Neural progenitor cell (in vitro differentiated cells): ENCODE measurements at regions not wholly inside any gene's neighbourhood (a gene's known extent, or its start where the extent isn't known, plus 50 kb on each side); places are given as distances from the start of the nearest gene placed in this dataset.

Experiments
- DNase-seq: peaks from one replicate; pipeline ENCODE4 v3.0.0-alpha.2; 2016; ENCODE audit warnings: low spot score
- H2AFZ ChIP-seq: fragments of 200-600 bp; sonication (generic); replicated peaks from 2 replicates; pipeline ENCODE4 v1.6.1; 2016; ENCODE audit warnings: antibody characterized with exemption
- H3F3A ChIP-seq: fragments of 200-600 bp; sonication (generic); 2 replicates; pipeline ENCODE4 v1.6.1; 2016; ENCODE audit warnings: antibody characterized with exemption, low read depth
- H3K27ac ChIP-seq: fragments of 200-600 bp; sonication (generic); 2 replicates; pipeline ENCODE4 v1.5.1; 2016; ENCODE audit warnings: mild to moderate bottlenecking
- H3K27me3 ChIP-seq: fragments of 200-600 bp; sonication (generic); 2 replicates; pipeline ENCODE4 v1.6.1; 2016; ENCODE audit warnings: mild to moderate bottlenecking, moderate library complexity
- H3K36me3 ChIP-seq: fragments of 200-600 bp; sonication (generic); 2 replicates; pipeline ENCODE4 v1.5.1; 2016
- H3K4me1 ChIP-seq: fragments of 200-600 bp; sonication (generic); 2 replicates; pipeline ENCODE4 v1.6.1; 2016; ENCODE audit warnings: mixed run types
- H3K4me2 ChIP-seq: fragments of 200-600 bp; sonication (generic); 2 replicates; pipeline ENCODE4 v1.6.1; 2016
- H3K4me3 ChIP-seq: fragments of 200-600 bp; sonication (generic); 2 replicates; pipeline ENCODE4 v1.5.1; 2016
- H3K79me2 ChIP-seq: fragments of 200-600 bp; sonication (generic); 2 replicates; pipeline ENCODE4 v1.6.1; 2016; ENCODE audit warnings: low read depth
- H3K9ac ChIP-seq: fragments of 200-600 bp; sonication (generic); 2 replicates; pipeline ENCODE4 v1.6.1; 2016
- H3K9me3 ChIP-seq: fragments of 200-600 bp; sonication (generic); 2 replicates; pipeline ENCODE4 v1.5.1; 2016; ENCODE audit warnings: low read depth
- H4K20me1 ChIP-seq: fragments of 200-600 bp; sonication (generic); 2 replicates; pipeline ENCODE4 v1.6.1; 2016; ENCODE audit warnings: low read depth
- H3K27ac Mint-ChIP-seq: 3 replicates; pipeline ENCODE4 v1.8.0; 2021; ENCODE audit warnings: mixed read lengths
- H3K27me3 Mint-ChIP-seq: 2 replicates; pipeline ENCODE4 v1.8.0; 2022; ENCODE audit warnings: low read depth, mild to moderate bottlenecking, inconsistent platforms, moderate library complexity, mixed read lengths; ENCODE audit not compliant: insufficient read depth
- H3K36me3 Mint-ChIP-seq: 3 replicates; pipeline ENCODE4 v1.8.0; 2021; ENCODE audit warnings: mixed read lengths
- H3K4me1 Mint-ChIP-seq: 3 replicates; pipeline ENCODE4 v1.8.0; 2021; ENCODE audit warnings: mixed read lengths
- H3K4me3 Mint-ChIP-seq: 3 replicates; pipeline ENCODE4 v1.8.0; 2021; ENCODE audit warnings: mild to moderate bottlenecking, moderate library complexity, mixed read lengths
- H3K9me3 Mint-ChIP-seq: 3 replicates; pipeline ENCODE4 v1.8.0; 2020; ENCODE audit warnings: mixed read lengths
- EZH2 ChIP-seq: fragments of 200-600 bp; sonication (generic); IDR thresholded peaks from 2 replicates; pipeline ENCODE4 v1.6.1; 2017; ENCODE audit warnings: antibody characterized with exemption, mild to moderate bottlenecking, moderate library complexity
- EZH2phosphoT487 ChIP-seq: fragments of 200-600 bp; sonication (generic); IDR thresholded peaks from 2 replicates; pipeline ENCODE4 v1.6.1; 2017; ENCODE audit warnings: antibody characterized with exemption
- TF ChIP-seq, protein P1 (sequence below): fragments of 200-600 bp; sonication (generic); IDR thresholded peaks from 2 replicates; pipeline ENCODE4 v1.5.1; 2017; ENCODE audit warnings: antibody characterized with exemption, mild to moderate bottlenecking

- Histone ChIP-seq H3K36me3 (no peaks in the 10 kb centered on the region), H3K9ac (no peak overlapping the region), H3K4me2 (no peak overlapping the region), H3K27me3 (no peaks in the 10 kb centered on the region), H3K27ac (no peak overlapping the region), H2AFZ (no peak overlapping the region), H3K4me1 (no peaks in the 10 kb centered on the region), H3K4me3 (no peak overlapping the region), H3F3A (no peaks in the 10 kb centered on the region), H3K9me3 (no peaks in the 10 kb centered on the region), H4K20me1 (no peaks in the 10 kb centered on the region), H3K79me2 (no peaks in the 10 kb centered on the region)
- TF ChIP-seq, protein P1, sequence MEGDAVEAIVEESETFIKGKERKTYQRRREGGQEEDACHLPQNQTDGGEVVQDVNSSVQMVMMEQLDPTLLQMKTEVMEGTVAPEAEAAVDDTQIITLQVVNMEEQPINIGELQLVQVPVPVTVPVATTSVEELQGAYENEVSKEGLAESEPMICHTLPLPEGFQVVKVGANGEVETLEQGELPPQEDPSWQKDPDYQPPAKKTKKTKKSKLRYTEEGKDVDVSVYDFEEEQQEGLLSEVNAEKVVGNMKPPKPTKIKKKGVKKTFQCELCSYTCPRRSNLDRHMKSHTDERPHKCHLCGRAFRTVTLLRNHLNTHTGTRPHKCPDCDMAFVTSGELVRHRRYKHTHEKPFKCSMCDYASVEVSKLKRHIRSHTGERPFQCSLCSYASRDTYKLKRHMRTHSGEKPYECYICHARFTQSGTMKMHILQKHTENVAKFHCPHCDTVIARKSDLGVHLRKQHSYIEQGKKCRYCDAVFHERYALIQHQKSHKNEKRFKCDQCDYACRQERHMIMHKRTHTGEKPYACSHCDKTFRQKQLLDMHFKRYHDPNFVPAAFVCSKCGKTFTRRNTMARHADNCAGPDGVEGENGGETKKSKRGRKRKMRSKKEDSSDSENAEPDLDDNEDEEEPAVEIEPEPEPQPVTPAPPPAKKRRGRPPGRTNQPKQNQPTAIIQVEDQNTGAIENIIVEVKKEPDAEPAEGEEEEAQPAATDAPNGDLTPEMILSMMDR = no peak
- TF ChIP-seq EZH2phosphoT487 = no peak
- no peak for TF ChIP-seq EZH2
- no peak overlapping the region for H3K27ac Mint-ChIP-seq
- H3K4me1 Mint-ChIP-seq = no peaks in the 10 kb centered on the region
- no peaks in the 10 kb centered on the region for H3K36me3 Mint-ChIP-seq
- no peak for DNase-seq
- no peak overlapping the region for H3K4me3 Mint-ChIP-seq
- H3K27me3 Mint-ChIP-seq = no peaks in the 10 kb centered on the region
- peaks cover 16% of the 10 kb centered on the region for H3K9me3 Mint-ChIP-seq
Observed at GRCh38 chr6:80689716-80690395, 583.4 kb downstream of the BCKDHB start.

DNA sequence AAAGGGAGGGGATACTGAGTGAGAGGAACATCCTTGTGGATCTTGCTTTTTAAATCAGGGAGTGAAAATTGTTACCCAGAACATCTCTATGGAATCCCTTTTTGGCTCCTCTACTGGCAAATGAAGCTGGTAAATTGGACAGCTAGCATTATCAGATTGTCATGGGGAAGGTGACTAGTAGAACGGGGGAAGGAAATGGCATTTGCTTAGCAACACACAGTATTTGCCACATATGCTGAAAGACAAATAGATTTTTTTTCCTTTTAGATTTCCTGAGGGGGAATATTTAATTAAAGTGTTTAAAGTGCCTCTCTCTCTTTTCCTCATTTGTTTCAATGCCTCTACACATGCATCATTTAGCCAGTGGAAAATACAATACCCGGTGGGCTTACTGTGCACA lies 573.5 kb downstream of the BCKDHB start:
- Histone ChIP-seq H3K4me2 (no peak overlapping the region), H3K79me2 (no peaks in the 10 kb centered on the region), H3K9me3 (no peaks in the 10 kb centered on the region), H3K4me1 (peaks cover 6% of the 10 kb centered on the region), H3K9ac (no peak overlapping the region), H3K36me3 (no peaks in the 10 kb centered on the region), H3F3A (peaks cover 11% of the 10 kb centered on the region), H4K20me1 (no peaks in the 10 kb centered on the region), H3K27ac (no peak overlapping the region), H3K4me3 (no peak overlapping the region), H2AFZ (no peak overlapping the region), H3K27me3 (no peaks in the 10 kb centered on the region)
- Mint-ChIP-seq H3K27me3 (no peaks in the 10 kb centered on the region), H3K4me3 (no peak overlapping the region), H3K9me3 (peaks cover 8% of the 10 kb centered on the region), H3K36me3 (no peaks in the 10 kb centered on the region), H3K27ac (no peak overlapping the region), H3K4me1 (no peaks in the 10 kb centered on the region)
- TF ChIP-seq EZH2 (no peak), EZH2phosphoT487 (no peak)
- TF ChIP-seq, protein P1 = no peak
- DNase-seq = no peak

- no peaks in the 10 kb centered on the region for H3K4me1 ChIP-seq
- no peaks in the 10 kb centered on the region for H3K36me3 ChIP-seq
Observed at GRCh38 chr6:80676386-80676785, 569.9 kb downstream of the BCKDHB start.

More at GRCh38 chr6:80676386-80676785, 569.9 kb downstream of the BCKDHB start:
- Histone ChIP-seq H3F3A (no peaks in the 10 kb centered on the region), H3K4me3 (no peak overlapping the region), H4K20me1 (no peaks in the 10 kb centered on the region), H3K4me2 (no peak overlapping the region), H3K27me3 (no peaks in the 10 kb centered on the region), H2AFZ (no peak overlapping the region), H3K9ac (no peak overlapping the region), H3K79me2 (no peaks in the 10 kb centered on the region), H3K9me3 (no peaks in the 10 kb centered on the region), H3K27ac (no peak overlapping the region)
- TF ChIP-seq EZH2 (no peak), EZH2phosphoT487 (no peak)
- TF ChIP-seq, protein P1 = no peak
- Mint-ChIP-seq H3K27me3 (no peaks in the 10 kb centered on the region), H3K36me3 (no peaks in the 10 kb centered on the region), H3K9me3 (peaks cover 6% of the 10 kb centered on the region), H3K4me3 (no peak overlapping the region), H3K4me1 (no peaks in the 10 kb centered on the region), H3K27ac (no peak overlapping the region)
- DNase-seq = no peak
